GM12872 (cell line): ENCODE measurements at regions not wholly inside any gene's neighbourhood (a gene's known extent, or its start where the extent isn't known, plus 50 kb on each side); places are given as distances from the start of the nearest gene placed in this dataset.

Source experiments
- TF ChIP-seq, protein P1 (sequence below): IDR thresholded peaks from 3 replicates; pipeline ENCODE4 v1.5.1; 2011; ENCODE audit warnings: low read depth, mild to moderate bottlenecking, low read length, moderate library complexity; ENCODE audit not compliant: insufficient read depth

DNA sequence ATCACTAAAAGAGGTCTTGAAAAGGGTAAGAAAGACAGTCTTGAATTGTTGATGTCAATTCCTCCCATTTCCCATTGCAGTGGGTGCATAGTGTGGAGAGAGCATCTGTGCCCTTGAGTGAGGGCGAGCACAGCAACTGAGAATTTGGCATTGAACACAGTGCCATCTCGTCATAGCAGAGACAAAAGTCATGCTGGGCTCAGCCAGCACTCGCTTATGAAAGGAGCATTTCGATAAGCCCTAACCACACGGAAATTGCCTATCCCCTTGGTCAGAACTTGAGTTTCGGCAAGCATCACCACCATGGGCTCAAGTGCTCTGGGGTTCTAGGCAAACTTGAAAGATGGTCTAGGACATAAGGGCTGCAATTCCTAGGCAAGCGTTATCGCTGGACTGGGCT, 712.8 kb upstream of the CDH10 start:
- TF ChIP-seq, protein P1, sequence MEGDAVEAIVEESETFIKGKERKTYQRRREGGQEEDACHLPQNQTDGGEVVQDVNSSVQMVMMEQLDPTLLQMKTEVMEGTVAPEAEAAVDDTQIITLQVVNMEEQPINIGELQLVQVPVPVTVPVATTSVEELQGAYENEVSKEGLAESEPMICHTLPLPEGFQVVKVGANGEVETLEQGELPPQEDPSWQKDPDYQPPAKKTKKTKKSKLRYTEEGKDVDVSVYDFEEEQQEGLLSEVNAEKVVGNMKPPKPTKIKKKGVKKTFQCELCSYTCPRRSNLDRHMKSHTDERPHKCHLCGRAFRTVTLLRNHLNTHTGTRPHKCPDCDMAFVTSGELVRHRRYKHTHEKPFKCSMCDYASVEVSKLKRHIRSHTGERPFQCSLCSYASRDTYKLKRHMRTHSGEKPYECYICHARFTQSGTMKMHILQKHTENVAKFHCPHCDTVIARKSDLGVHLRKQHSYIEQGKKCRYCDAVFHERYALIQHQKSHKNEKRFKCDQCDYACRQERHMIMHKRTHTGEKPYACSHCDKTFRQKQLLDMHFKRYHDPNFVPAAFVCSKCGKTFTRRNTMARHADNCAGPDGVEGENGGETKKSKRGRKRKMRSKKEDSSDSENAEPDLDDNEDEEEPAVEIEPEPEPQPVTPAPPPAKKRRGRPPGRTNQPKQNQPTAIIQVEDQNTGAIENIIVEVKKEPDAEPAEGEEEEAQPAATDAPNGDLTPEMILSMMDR, result no peak

DNA sequence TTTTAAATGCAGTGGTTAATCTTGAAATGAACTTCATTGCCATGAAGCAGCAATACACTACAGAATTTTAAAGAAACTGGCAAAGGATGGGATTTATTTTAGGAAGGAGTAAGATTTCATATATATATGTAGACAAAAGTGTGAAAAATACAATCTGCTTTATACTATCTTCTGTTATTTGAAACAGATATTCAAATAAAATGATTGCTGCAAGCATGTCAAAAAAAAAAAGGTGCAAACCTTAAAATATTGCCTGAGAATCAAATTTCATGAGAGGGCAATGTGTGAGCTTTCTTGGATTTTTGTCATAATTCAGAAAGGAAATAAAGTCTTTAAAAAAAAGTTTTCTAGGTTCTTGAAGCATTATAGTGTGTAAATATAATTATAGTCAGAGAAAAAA, 705.0 kb upstream of the CDH10 start:
- TF ChIP-seq, protein P1, result no peak

- TF ChIP-seq, protein P1, result no peak
Observed at GRCh38 chr5:25345240-25345771, 700.5 kb upstream of the CDH10 start.

- TF ChIP-seq, protein P1, result no peak
Observed at GRCh38 chr5:25339541-25339940, 694.8 kb upstream of the CDH10 start.

DNA sequence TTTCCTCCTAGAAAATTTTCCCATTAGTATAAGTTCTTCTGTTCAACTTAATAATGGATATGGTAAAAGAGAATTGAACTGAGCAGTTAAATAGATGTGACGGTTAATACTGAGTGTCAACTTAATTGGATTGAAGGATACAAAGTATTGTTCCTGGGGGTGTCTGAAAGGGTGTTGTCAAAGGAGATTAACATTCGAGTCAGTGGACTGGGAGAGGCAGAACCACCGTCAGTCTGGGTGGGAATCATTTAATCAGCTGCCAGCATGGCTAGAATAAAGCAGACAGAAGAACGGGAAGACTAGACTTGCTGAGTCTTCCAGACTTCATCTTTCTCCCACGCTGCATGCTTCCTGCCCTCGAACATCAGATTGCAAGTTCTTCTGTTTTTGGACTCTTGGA, 689.6 kb upstream of the CDH10 start:
- TF ChIP-seq, protein P1, result no peak

DNA sequence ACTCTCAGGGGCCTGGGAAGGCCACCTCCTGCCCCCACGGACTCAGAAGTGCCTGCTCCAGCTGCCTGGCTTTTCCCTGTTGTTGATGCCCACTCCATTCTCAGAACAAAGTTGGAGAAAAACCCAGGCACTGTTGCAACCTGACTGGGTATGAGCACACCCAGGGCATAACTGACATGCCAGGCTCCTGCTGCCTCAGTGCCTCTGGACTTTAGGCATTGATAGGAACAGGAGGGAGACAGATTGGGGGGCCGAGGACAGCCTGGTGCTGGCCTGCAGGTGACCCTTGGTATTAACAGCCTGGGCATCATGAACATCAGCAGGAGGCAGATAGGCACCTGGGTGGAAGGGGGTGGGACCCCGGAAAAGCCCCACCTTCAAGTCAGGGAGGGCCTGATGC, 685.9 kb upstream of the CDH10 start:
- TF ChIP-seq, protein P1, result no peak

- TF ChIP-seq, protein P1, result no peak
Observed at GRCh38 chr5:25327172-25327571, 682.4 kb upstream of the CDH10 start.
